HG03064 (cell line): ENCODE measurements at regions not wholly inside any gene's neighbourhood (a gene's known extent, or its start where the extent isn't known, plus 50 kb on each side); places are given as distances from the start of the nearest gene placed in this dataset.

ENCODE experiments used
- ATAC-seq: cut with Tn5 transposase; IDR thresholded peaks from one replicate; pipeline ENCODE4 v1.9.1; 2021; ENCODE audit warnings: low read depth; ENCODE audit not compliant: unreplicated experiment

DNA sequence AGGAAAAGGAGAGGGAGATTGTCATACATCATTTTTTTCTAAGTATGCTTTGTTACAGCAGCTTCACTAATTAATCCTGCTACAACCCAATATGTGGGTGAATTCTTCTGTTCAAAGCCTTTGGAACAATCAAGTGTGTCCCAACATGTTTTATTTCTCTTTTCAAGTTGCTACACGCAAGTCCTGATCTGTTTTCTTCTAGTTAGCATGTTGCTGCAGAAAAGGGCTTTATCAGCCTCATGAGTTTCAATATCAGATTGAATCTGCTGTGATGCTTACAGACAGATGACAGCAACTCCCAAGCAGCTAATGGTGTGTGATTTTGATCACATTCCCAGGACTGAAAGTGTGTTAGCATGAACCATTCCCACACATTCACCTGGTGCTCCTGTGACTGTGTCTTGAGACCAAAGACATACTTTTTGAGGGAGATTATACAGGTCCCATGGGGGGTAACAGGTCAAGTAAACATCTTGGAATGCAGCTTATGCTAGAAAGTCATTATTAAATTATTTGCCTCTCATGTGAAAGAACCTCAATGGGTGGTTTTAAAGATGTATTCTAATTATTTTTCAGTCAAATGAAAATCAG, 96.9 kb upstream of the KCNJ16 start:
- no peak for ATAC-seq

DNA sequence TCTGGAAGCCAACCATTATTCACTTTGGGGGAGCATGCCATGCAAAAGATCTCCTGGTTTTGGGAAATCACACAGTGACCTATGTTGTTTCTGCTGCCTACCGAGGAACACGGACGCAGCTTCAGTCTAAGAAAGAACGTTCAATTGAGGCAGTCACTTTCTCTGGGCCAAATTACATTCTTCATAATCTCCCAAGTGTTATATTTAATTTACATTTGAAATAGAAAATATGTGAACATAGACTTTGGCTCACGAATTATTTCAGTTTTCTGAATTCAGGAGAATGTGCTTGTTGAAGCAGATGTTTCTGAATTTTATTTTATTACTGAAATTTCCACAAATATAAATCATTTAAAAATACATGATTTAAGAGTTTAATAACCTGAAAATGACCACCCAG, 93.6 kb upstream of the KCNJ16 start:
- no peak for ATAC-seq

DNA sequence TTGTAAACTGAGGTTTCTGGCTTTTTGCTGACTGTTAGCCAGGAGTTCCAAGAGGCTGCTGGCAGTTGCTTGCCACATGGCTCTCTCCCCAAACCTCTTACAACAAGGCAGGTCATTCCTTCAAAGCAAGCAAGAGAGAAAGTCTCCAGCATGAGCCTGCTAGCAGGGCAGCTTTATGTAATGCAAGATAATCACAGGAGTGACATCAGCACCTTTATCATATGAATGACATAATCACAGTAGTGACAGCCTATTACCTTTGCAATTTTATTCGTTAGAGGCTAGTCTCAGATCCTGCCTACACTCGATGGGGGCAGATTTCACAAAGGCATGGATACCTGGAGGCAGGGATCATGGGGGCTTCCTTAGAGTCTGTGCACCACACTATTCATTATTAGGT, 79.5 kb upstream of the KCNJ16 start:
- no peak for ATAC-seq

DNA sequence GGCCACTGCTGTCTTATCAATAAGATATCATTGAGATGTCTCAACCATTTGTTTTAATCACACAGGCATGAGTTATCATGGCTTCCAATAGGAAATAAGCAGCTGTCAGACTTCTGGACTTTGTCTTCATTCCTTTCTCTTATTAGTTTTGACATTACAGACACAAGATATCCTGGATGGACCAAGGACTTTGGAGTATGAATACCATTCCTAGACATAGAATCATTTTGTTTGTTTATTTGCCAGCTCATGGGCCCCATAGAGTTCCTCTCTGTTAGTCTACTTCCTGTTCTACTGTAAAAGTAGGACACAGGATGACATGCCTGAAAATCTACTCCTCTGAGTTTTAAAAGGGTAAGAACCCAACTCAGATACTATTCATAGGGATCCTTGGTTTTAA, 77.7 kb upstream of the KCNJ16 start:
- no peak for ATAC-seq

DNA sequence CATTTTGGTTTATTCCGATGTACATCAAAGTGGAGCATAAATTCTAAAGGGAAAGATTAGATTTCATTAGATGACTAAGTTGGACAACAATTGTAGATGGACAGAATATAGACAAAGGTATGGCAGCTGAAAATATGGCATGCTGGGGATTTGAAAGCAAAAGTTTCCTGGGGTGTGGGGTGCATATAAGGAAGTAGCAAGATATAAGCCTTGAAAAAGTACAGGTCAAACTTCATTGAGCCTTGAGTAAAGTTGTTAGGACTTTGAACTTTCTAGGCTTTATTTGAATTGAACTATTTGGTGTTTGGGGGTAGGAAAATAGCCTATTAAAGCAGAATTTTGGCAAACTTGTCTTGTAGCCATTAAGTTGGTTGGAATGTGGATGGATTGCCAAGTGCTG, 75.8 kb upstream of the KCNJ16 start:
- ATAC-seq, result no peak

DNA sequence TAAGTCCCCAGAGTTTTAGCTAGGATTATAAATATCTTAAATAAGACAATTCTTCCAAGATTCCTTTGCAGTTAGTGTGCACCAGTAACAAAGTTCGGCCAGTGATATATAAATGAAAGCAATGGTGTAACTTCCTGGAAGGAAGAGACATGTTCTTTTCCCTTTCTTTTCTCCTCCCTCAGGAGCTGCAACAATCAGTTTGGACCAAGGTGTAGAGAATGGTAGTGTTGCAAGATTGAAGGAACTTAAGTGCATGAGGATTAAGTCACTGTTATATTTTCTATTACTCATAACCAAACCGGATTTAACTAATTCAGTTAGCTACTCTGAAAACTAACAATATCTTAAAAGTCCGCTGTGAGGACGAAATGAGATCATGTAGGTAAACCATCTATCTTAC, 68.9 kb upstream of the KCNJ16 start:
- ATAC-seq, result no peak

DNA sequence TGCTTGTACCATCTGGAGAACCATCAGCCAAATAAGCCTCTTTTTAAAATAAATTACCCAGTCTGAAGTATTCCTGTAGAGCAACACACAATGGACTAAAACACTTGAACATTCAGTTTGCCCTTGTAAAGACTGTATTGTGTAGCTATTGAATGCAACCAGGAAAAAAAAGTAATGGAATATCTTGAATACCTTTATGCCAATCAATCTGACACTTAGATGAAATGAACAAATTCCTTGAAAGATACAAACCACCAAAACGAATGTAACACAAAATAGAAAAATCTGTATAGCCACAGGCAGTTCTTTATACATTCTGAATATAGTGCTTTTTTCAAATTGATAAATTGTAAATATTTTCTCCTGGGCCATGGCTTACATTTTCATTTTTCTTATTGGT, 63.3 kb upstream of the KCNJ16 start:
- ATAC-seq, result no peak

DNA sequence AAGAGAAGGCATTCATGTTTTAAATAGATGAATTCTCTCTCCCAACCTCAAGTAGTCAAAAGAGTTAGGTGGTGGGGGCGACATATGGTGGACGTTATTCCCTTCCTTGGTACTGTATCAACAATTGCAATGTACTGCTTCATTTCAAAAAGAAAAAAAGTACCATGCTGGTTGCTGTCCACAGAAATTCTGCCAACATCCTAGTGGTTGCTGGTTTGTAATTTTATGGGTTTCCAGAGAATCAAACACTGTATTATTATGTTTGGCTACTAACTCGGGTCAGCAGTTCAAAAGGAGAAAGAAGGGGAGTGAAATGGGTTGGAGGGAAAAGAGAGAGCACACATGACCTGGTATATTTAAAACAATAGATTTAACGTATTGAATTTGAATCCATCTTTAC, 61.1 kb upstream of the KCNJ16 start:
- no peak for ATAC-seq

DNA sequence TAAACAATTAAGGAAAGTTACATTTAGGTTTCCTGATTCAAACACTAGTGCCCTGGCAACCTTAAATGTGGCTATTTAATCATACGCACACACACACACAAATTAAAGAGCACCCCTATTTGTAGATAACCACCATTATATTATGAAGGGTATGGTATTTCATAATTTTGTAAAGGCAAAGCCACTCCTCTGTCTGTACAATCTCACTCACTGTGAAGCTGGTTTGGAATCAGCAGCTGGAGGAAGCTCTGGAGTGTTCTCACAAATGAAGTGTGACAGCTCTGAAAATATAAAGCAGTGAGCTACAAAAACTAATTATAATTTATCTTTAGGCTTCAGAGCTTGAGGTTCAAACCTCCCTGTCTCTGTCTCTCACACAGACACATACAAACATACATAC, 57.9 kb upstream of the KCNJ16 start:
- ATAC-seq, result no peak

DNA sequence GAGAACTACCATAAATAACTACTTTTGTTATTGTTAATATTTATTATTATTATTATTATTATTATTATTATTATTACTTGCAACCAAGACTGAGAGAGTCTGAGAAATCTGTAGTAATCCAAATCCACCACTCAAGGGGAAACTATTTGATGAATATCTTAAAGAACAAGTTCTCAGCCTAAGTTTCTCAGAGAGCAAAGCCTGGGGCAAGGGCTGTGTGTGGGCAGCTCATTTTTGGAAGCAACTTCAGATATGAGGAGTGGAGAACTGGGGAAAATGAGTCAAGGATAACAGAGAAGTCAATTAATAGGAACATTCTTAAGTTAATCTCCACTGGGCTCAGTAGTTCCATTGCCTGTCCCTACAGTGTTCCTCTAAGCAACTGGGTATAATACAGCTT, 57.1 kb upstream of the KCNJ16 start:
- ATAC-seq, result no peak

DNA sequence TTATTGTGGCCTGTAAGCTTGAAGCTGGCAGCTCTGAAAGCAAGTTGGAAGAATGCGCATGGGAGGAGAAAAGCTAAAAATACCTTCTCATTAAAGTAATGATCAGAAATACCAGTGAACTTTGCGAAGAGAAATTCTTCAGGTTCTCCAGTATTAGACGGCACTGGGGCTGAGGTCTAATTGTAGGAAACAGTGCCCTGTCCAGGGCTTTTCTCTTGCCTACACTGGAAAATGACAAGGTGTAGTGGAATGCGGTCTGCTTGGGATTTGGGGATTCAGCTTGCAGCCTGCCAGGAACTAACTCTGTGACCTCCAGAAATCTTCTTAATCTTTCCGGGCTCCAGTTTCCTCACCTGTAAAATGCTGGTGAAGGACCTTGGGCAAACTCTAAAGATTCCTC, 53.3 kb upstream of the KCNJ16 start:
- no peak for ATAC-seq

DNA sequence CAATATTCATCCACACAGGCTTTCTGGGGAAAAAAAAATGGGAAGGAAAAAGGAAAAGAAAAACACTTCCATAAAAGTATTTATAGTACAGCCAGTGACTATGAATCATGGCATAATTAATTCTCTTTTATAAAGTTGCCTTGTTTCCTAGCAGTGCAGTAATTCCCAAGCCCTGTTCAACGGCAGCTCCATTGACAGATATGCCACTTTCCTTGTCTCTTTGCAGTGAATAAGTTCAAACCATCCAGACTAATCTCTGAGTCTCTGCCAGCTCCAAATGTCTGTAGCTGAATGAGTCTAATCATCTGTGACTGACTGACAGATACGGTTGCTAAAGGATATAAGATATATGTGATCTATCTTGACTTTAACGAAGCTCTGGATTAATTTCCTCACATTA, 52.9 kb upstream of the KCNJ16 start:
- no peak for ATAC-seq

DNA sequence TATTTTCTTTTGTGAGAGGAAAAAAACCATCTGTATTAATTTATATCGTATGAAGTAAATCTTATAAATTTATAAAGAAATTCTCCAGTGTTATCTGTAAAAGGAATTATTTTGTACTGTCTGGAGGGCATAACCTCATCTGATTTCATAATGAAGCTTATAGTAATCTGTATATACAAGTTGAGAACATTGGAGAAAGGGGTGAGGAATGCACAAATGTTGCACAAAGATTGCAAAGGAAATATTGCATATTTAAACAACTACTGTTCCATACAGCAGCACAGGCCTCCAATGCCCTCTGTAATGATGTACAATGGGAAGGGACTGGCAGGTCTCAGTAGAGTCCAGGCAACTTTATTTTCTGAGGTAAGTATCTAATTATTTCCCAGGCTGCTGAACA, 50.8 kb upstream of the KCNJ16 start:
- ATAC-seq, result no peak
